MM.1S (cell line): ENCODE measurements at regions not wholly inside any gene's neighbourhood (a gene's known extent, or its start where the extent isn't known, plus 50 kb on each side); places are given as distances from the start of the nearest gene placed in this dataset.

ENCODE experiments used
- EZH2 ChIP-seq: fragments of 300-600 bp; sonication (generic); optimal IDR thresholded peaks from 2 replicates; pipeline ENCODE3; 2017; ENCODE audit warnings: low read depth, mild to moderate bottlenecking, antibody characterized with exemption, low read length, mixed read lengths
- TF ChIP-seq, protein P1 (sequence below): fragments of 300-600 bp; sonication (generic); IDR thresholded peaks from 2 replicates; pipeline ENCODE4 v1.5.1; 2016; ENCODE audit warnings: antibody characterized with exemption, low read length, mixed read lengths

DNA sequence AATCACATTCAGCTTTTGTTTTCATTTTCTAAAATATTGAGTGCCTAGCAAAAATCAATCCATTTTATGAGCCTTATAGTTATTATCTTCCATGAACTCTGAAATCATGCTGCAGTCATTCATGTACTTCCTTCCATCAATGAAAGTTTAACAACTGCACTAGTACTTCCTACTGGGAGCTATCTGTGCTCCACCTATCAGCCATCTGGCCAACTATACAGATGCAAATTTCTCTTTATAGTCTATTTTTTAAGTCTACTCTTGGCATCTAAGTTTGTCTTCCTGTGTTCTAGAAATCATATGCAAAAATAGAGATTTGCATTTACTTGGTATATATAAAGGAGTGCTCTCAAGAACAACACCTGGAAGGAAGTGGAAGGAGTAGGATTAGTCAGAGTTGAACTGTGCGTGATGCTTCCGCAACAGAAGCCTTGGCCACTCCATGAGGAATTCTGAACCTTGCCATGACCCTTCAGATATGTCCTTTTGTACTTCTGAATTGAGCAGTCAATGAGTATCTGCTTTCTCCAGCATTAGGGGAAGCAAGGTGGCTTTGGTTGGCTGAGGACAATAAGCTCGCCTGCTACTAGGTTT, 403.2 kb upstream of the ADAMTS5 start:
- TF ChIP-seq, protein P1, sequence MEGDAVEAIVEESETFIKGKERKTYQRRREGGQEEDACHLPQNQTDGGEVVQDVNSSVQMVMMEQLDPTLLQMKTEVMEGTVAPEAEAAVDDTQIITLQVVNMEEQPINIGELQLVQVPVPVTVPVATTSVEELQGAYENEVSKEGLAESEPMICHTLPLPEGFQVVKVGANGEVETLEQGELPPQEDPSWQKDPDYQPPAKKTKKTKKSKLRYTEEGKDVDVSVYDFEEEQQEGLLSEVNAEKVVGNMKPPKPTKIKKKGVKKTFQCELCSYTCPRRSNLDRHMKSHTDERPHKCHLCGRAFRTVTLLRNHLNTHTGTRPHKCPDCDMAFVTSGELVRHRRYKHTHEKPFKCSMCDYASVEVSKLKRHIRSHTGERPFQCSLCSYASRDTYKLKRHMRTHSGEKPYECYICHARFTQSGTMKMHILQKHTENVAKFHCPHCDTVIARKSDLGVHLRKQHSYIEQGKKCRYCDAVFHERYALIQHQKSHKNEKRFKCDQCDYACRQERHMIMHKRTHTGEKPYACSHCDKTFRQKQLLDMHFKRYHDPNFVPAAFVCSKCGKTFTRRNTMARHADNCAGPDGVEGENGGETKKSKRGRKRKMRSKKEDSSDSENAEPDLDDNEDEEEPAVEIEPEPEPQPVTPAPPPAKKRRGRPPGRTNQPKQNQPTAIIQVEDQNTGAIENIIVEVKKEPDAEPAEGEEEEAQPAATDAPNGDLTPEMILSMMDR, result no peak
- no peak for TF ChIP-seq EZH2
